Muscle layer of duodenum (tissue), 2 donors: ENCODE measurements at regions not wholly inside any gene's neighbourhood (a gene's known extent, or its start where the extent isn't known, plus 50 kb on each side); places are given as distances from the start of the nearest gene placed in this dataset.

ENCODE experiments used
- H3K27ac ChIP-seq: one replicate; pipeline ENCODE4 v1.7.0; 2013; ENCODE audit warnings: mild to moderate bottlenecking, low read length
- H3K27me3 ChIP-seq: one replicate; pipeline ENCODE4 v1.7.0; 2013; ENCODE audit warnings: low read depth, mild to moderate bottlenecking, control low read depth, low read length
- H3K36me3 ChIP-seq, 2 donors: one replicate each; pipeline ENCODE4 v1.7.0; 2013; ENCODE audit warnings: low read length in 2 of 2, control low read depth in 1 of 2, mild to moderate bottlenecking in 1 of 2; ENCODE audit not compliant: insufficient read depth in 2 of 2, control insufficient read depth in 1 of 2
- H3K4me1 ChIP-seq, 2 donors: one replicate each; pipeline ENCODE4 v1.7.0; 2013; ENCODE audit warnings: low read length in 2 of 2, mild to moderate bottlenecking in 2 of 2, control low read depth in 1 of 2, moderate library complexity in 1 of 2; ENCODE audit not compliant: insufficient read depth in 2 of 2, control insufficient read depth in 1 of 2
- H3K4me3 ChIP-seq, 2 donors: one replicate each; pipeline ENCODE4 v1.7.0; 2013; ENCODE audit warnings: low read length in 2 of 2, low read depth in 1 of 2, mild to moderate bottlenecking in 1 of 2
- H3K9me3 ChIP-seq, 2 donors: one replicate each; pipeline ENCODE4 v1.7.0; 2013; ENCODE audit warnings: low read length in 2 of 2, control low read depth in 1 of 2, mild to moderate bottlenecking in 1 of 2; ENCODE audit not compliant: control insufficient read depth in 1 of 2
- donor health status: healthy.

- H3K9me3 ChIP-seq, result no peaks in the 10 kb centered on the region
Measured at GRCh38 chr3:46146548-46146947, 61.6 kb downstream of the CCR1 start.

GRCh38 chr3:46146021-46146420 lies 62.1 kb downstream of the CCR1 start:
- no peaks in the 10 kb centered on the region for H3K36me3 ChIP-seq

More at GRCh38 chr3:46146548-46146947, 61.6 kb downstream of the CCR1 start:
- no peak overlapping the region for H3K4me3 ChIP-seq
- H3K27ac ChIP-seq, result no peak overlapping the region
- no peaks in the 10 kb centered on the region for H3K27me3 ChIP-seq
- no peaks in the 10 kb centered on the region for H3K36me3 ChIP-seq
- H3K4me1 ChIP-seq, result no peaks in the 10 kb centered on the region

GRCh38 chr3:46145147-46145546 lies 63.0 kb downstream of the CCR1 start:
- no peak overlapping the region for H3K27ac ChIP-seq
- H3K27me3 ChIP-seq, result no peaks in the 10 kb centered on the region
- no peaks in the 10 kb centered on the region for H3K36me3 ChIP-seq
- H3K4me1 ChIP-seq, result no peaks in the 10 kb centered on the region
- H3K4me3 ChIP-seq, result no peak overlapping the region
- no peaks in the 10 kb centered on the region for H3K9me3 ChIP-seq

More at GRCh38 chr3:46146021-46146420, 62.1 kb downstream of the CCR1 start:
- Histone ChIP-seq H3K4me1 (no peaks in the 10 kb centered on the region), H3K9me3 (no peaks in the 10 kb centered on the region), H3K27ac (no peak overlapping the region), H3K27me3 (no peaks in the 10 kb centered on the region), H3K4me3 (no peak overlapping the region)

- no peaks in the 10 kb centered on the region for H3K9me3 ChIP-seq
- H3K27ac ChIP-seq, result no peak overlapping the region
- H3K4me1 ChIP-seq, result no peaks in the 10 kb centered on the region
- no peaks in the 10 kb centered on the region for H3K27me3 ChIP-seq
- H3K4me3 ChIP-seq, result no peak overlapping the region
- H3K36me3 ChIP-seq, result no peaks in the 10 kb centered on the region
Measured at GRCh38 chr3:46143951-46144473, 64.1 kb downstream of the CCR1 start.

GRCh38 chr3:46141813-46142212 lies 66.3 kb downstream of the CCR1 start:
- Histone ChIP-seq H3K36me3 (no peaks in the 10 kb centered on the region), H3K27ac (no peak overlapping the region), H3K4me1 (no peaks in the 10 kb centered on the region), H3K4me3 (no peak overlapping the region), H3K9me3 (no peaks in the 10 kb centered on the region), H3K27me3 (no peaks in the 10 kb centered on the region)

- Histone ChIP-seq H3K27ac (no peak overlapping the region), H3K4me1 (no peaks in the 10 kb centered on the region), H3K9me3 (no peaks in the 10 kb centered on the region), H3K36me3 (no peaks in the 10 kb centered on the region), H3K4me3 (no peak overlapping the region), H3K27me3 (no peaks in the 10 kb centered on the region)
Measured at GRCh38 chr3:46138581-46138980, 69.5 kb downstream of the CCR1 start.

- no peaks in the 10 kb centered on the region for H3K9me3 ChIP-seq
- no peaks in the 10 kb centered on the region for H3K36me3 ChIP-seq
- H3K4me1 ChIP-seq, result no peaks in the 10 kb centered on the region
- H3K27ac ChIP-seq, result no peak overlapping the region
- no peaks in the 10 kb centered on the region for H3K27me3 ChIP-seq
- H3K4me3 ChIP-seq, result no peak overlapping the region
Measured at GRCh38 chr3:46135475-46135874, 72.6 kb downstream of the CCR1 start.

- Histone ChIP-seq H3K4me3 (no peak overlapping the region), H3K4me1 (no peaks in the 10 kb centered on the region), H3K27me3 (no peaks in the 10 kb centered on the region), H3K36me3 (no peaks in the 10 kb centered on the region), H3K27ac (no peak overlapping the region), H3K9me3 (no peaks in the 10 kb centered on the region)
Measured at GRCh38 chr3:46133285-46133684, 74.8 kb downstream of the CCR1 start.

GRCh38 chr3:46132565-46132964 lies 75.5 kb downstream of the CCR1 start:
- no peaks in the 10 kb centered on the region for H3K9me3 ChIP-seq
- no peaks in the 10 kb centered on the region for H3K4me1 ChIP-seq
- no peaks in the 10 kb centered on the region for H3K36me3 ChIP-seq
- H3K4me3 ChIP-seq, result no peak overlapping the region
- no peak overlapping the region for H3K27ac ChIP-seq
- no peaks in the 10 kb centered on the region for H3K27me3 ChIP-seq

- Histone ChIP-seq H3K36me3 (no peaks in the 10 kb centered on the region), H3K27ac (no peak overlapping the region), H3K27me3 (no peaks in the 10 kb centered on the region), H3K4me1 (no peaks in the 10 kb centered on the region), H3K9me3 (no peaks in the 10 kb centered on the region), H3K4me3 (no peak overlapping the region)
Measured at GRCh38 chr3:46131884-46132450, 76.1 kb downstream of the CCR1 start.

GRCh38 chr3:46130631-46131310 lies 77.3 kb downstream of the CCR1 start:
- Histone ChIP-seq H3K4me1 (no peaks in the 10 kb centered on the region), H3K4me3 (no peak overlapping the region), H3K27ac (peak overlapping the region; percentile 6), H3K27me3 (no peaks in the 10 kb centered on the region), H3K9me3 (no peaks in the 10 kb centered on the region), H3K36me3 (no peaks in the 10 kb centered on the region)
